Erythroblast (primary cell): ENCODE measurements at regions not wholly inside any gene's neighbourhood (a gene's known extent, or its start where the extent isn't known, plus 50 kb on each side); places are given as distances from the start of the nearest gene placed in this dataset.

Source experiments
- GATA1 ChIP-seq: IDR thresholded peaks from 2 replicates; pipeline ENCODE4 v1.6.1; 2011; ENCODE audit warnings: low read depth, mild to moderate bottlenecking, control low read depth, low read length, moderate library complexity
- POLR2A ChIP-seq: IDR thresholded peaks from 2 replicates; pipeline ENCODE4 v1.6.1; 2011; ENCODE audit warnings: mild to moderate bottlenecking, low read length

GRCh38 chr15:27650244-27650643 lies 448.9 kb downstream of the OCA2 start:
- TF ChIP-seq POLR2A (no peak), GATA1 (no peak)
